NCI-H146 (cell line): ENCODE measurements at regions not wholly inside any gene's neighbourhood (a gene's known extent, or its start where the extent isn't known, plus 50 kb on each side); places are given as distances from the start of the nearest gene placed in this dataset.

Experiments used
- DNase-seq: peaks from one replicate; lab custom pipeline; 2025; lab: John Stamatoyannopoulos, UW

- no peak for DNase-seq
Observed at GRCh38 chr13:32910530-32910929, 105.7 kb upstream of the KL start.

DNA sequence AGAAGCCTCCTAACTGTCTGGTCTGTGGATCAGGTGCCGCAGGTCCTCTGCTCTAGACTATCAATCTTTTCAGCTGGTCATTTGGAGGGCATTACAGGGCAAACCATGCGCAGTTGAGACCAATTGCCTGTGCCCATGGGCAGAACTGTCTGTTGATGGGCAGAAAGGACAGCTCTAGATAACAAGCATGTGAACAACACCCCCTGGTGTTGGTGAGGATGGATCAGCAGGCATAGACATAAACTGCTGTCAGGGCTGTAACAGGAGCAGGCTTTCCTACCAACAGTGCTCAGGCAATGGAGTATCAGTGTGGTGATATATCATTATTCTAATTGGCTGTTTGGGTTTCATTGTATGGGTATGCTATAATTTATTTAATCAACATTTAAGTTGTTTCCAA lies 104.7 kb upstream of the KL start:
- DNase-seq: peak; percentile 76

GRCh38 chr13:32914686-32915085 lies 101.5 kb upstream of the KL start:
- no peak for DNase-seq

DNA sequence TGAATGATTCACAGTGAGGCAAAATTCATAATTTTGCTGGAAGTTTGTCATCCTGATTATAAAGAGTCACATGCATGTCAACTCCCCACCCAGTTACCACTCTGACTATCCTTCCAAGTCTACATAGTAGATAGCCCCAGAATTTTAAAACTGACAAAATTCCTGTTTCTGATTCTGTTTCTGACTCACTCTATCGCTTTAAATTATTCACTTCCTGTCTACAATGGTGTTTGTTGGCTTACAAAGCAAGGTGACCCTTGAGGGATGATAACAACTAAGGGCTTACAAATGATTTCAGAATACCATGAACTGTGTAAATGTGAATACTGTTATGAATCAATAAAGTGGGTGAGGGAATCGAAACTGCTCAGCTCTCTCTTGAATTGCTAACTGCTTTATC lies 98.7 kb upstream of the KL start:
- no peak for DNase-seq

DNA sequence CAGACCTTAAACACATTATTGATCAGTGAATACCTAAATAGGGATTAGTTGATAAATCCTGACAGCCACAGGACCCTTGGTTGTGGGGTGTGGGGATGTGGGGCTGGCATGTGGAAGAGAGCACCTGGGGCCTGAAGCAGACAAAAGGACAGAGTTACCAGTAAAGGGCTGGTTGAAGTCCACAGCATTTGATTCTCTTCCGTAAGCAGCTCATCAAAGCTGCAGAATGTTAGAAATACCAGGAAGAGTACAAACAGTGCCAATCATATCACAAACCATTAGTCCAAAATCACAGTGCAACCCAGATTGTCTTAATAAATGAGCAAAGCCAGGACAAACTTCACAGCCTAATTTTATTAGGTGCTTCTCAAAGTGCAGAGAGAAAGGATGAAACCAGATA lies 92.5 kb upstream of the KL start:
- DNase-seq: no peak

GRCh38 chr13:32924886-32925285 lies 91.3 kb upstream of the KL start:
- no peak for DNase-seq

- no peak for DNase-seq
Observed at GRCh38 chr13:32925506-32925905, 90.7 kb upstream of the KL start.

- no peak for DNase-seq
Observed at GRCh38 chr13:32932376-32932775, 83.8 kb upstream of the KL start.

DNA sequence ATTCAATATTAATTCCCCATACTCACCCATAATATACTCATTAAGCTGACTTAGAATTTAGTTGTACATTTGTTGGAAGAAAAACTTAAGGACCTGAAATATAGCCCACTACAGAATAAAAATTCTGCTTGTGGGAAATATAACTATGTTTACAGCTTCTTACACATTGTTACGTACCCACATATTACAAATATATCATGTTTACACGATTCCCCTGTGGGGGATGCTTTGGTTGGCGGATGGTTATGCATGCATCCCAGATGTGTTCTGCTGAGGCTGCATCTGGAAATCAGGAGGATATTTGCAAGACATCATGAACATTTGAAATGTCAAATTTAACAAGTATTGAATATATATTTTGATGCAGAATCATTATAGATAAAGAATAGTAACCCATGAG lies 79.5 kb upstream of the KL start:
- no peak for DNase-seq

- DNase-seq: no peak
Observed at GRCh38 chr13:32938314-32938713, 77.9 kb upstream of the KL start.

DNA sequence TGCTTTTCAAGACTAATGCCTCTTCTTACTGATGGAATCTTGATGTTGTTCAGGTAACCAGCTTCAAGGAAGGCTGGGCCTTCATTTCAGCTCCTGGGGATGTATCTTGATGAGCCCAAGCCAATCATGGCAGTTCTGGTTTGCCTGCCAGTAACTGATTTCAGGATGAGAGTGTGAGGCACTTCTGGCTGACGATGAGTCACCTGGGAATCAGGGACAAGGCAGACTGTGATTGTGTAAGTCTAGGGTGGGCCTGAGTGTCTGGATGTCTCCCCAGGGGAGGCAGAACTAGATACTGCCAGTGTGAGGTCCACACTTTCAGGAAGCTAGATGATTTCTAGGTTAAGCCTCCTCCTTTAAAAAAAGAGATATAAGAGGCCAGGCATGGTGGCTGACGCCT lies 77.3 kb upstream of the KL start:
- DNase-seq: no peak

GRCh38 chr13:32940601-32941000 lies 75.6 kb upstream of the KL start:
- no peak for DNase-seq

DNA sequence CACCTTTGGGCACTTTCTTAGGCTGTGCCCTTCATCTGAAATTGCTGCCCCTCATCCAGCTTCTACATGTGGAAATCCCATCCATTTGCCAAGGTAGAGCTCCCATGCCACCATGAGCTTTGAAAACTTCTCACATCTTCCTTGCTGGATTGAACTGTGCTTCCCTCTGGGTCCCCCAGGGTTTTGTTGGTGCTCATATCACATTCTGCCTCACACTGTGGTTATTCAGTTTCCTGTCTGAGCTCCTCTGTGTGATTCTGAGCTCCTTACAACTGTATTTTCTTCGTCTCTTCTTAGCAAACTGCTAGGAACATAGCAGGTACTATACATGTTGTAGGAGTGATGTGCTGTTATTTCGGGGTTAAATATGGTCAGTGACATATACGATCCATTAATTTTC lies 74.9 kb upstream of the KL start:
- no peak for DNase-seq

GRCh38 chr13:32946558-32946957 lies 69.7 kb upstream of the KL start:
- DNase-seq: no peak

GRCh38 chr13:32947411-32948276 lies 68.6 kb upstream of the KL start:
- peak; percentile 70 for DNase-seq

GRCh38 chr13:32949820-32950219 lies 66.4 kb upstream of the KL start:
- DNase-seq: no peak

DNA sequence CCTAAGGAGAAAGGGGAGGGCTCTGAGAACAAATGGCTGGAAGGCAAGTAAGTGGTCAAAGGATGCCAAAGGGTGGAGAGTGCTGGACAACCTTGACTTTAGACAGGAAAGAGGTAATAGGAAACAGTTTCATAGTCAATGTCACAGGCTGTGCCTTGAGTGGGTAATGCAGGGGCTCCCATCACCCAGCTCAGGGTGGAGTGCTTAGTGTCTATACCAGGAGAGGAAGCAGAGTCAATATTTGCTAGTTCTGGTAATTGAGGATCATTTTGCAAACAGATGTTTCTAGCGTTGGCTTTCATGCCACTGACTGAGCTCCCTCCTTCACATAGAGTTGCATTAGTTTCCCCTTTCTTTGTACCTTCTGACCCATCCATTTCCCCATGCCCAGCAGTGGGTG lies 64.6 kb upstream of the KL start:
- DNase-seq: peak; percentile 89

DNA sequence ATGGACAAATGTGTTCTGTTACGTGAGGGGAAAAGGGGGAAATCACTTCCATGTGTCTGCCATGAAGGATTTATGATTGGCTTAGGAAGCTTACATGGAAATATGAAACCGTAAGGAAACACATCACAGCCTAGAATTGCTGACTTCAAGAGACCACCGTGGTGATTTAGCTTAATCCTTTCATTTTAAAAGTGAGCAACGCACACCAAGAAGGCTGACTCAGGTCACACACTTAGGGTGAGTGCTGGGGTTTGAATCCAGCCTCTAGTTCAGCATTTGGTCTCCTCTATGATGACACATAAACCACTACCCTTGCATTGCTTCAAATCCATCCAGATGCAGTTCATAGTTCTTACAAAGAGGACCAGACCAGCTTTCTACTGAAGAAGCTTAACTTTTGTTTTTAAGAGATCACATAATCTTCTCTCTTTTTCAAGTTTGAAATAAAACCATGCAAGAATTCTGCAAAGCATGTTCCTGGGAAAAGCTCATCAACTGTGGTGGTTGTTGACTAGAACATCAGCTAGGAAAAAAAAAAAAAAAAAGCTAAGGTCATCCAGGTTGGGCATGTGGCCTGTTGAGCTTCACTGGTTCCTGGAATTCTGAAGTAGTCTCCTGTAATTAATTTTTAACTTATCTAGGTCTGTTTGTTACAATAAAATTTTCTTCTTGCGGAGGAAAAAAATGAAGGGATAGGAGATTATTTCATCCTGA lies 60.2 kb upstream of the KL start:
- DNase-seq: no peak

DNA sequence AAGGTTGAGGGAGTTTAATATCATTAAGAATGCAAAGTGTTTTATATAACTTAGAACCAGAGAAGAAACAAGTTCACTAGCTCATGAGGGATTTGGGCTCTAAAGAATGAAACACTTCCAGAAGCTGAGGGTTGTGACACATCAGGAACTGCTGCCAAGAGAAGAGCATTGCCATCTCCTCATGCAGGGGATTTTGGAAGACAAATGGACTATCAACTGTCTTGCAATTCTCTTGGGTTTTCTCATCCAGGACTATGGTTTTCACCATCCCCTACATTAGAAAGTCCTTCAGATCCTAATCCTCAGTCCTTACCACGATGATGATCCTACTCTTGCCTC lies 59.7 kb upstream of the KL start:
- no peak for DNase-seq

DNA sequence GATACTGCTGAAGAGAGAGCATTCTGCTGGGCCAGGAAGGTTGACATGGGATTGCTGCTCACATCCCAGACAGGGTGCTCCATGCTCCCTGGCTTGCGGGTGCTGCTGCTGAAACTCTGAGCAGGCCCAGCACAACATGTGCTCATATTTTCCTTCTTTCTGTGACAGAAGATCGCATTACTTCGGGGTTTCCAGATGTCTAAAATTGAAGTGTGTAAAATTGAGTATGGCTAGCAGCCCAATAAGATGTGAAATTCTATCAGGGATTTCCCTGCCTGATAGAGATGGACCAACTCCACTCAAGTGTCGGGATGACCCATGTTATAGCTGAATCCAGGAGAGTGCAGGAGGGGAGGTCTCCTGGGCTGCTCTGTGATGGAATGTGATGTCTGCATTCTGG lies 55.6 kb upstream of the KL start:
- DNase-seq: no peak

GRCh38 chr13:32961724-32962123 lies 54.5 kb upstream of the KL start:
- no peak for DNase-seq

- no peak for DNase-seq
Observed at GRCh38 chr13:32962342-32962741, 53.9 kb upstream of the KL start.

DNA sequence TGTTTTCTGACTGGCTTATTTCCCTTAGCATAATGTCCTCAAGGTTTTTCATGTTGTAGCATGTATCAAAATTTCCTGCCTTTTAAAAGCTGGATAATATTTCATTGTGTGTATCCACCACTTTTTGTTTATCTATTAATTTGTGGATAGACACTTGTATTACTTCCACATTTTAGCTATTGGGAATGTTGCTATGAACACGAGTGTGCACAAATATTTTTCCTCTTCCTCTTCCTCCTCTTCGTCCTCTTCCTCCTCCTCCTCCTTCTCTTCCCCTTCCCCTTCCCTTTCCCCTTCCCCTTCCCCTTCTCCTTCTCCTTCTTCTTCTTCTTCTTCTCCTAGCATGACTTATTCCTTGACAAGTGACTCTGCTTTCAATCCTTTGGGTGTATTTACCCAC lies 51.2 kb upstream of the KL start:
- no peak for DNase-seq
